GM18499 (cell line): ENCODE measurements at regions not wholly inside any gene's neighbourhood (a gene's known extent, or its start where the extent isn't known, plus 50 kb on each side); places are given as distances from the start of the nearest gene placed in this dataset.

Source experiments
- ATAC-seq: cut with Tn5 transposase; IDR thresholded peaks from one replicate; pipeline ENCODE4 v1.9.1; 2021; ENCODE audit warnings: moderate number of reproducible peaks; ENCODE audit not compliant: insufficient read depth, unreplicated experiment

DNA sequence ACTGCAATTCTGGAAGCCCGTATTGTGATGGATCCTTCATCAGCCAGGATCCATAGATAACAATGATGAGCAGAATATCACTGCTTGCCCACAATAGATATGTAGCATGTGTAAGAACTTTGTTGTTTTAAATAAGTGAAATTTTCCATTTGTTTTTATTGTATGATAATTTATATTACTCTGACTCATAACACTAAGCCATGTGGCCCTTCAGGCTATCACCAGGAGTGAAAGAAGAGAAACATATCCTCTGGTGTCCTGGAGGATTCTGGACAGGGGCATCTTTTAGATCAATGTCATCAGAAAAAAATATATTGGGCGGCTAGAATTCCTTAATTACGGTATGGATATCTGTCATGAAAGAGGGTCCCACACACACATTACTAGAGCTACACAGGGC is 167.5 kb downstream of the SLC6A15 start:
- ATAC-seq, result no peak

DNA sequence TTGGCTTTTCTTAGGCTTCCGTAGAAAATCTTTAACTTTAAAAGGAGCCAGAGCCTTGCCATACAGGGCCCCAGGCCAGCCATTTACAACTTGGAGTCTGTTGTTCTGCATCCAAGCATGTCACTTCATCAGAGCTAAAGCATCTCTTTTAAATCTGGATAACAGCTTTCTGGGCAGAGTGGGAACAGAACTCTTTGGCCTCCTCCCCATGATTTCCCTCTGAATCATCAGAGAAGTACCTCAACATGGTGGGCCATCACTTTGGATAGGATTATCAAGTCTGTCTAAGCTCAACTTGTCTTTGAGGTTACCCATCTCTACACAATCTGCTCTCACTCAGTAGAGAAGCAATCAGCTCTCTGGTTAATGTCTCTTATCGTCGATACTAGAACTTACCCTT is 170.9 kb downstream of the SLC6A15 start:
- no peak for ATAC-seq

DNA sequence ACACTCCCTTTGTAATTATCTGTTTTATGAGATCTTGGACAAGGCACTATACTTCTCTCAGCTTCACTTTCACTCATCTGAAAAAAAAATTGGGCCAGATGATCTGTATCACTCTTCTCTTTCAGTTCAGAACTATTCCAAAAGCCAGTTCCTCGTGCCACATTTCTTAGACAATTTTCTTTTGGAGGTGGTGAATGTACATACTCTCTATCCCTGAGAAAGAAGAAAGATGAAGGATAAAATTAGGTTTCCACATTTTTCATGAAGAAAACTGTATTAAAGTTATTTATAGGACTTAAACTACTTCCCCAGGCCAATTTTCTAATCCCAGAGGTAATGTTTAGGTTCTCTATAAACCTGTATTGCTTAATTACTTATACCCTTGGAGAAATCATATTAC is 171.6 kb downstream of the SLC6A15 start:
- ATAC-seq, result no peak

DNA sequence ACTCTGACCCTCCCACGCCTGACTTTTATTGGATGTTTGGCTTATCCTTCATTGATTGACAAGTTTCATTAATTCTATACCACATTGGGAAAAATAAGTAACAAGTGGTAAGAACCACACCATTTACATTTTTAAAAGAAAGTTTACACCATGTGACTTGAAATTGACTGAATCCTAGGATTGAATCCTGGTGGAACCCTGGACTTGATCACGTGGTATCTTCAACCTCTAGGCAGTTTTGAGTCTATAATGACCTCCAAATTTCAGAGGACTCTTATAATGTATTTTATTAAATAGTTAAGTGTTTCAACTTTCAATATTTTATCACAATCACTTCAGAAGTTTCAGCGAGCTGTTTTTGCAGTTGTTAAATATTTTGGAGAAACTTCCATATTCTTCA is 172.0 kb downstream of the SLC6A15 start:
- no peak for ATAC-seq

DNA sequence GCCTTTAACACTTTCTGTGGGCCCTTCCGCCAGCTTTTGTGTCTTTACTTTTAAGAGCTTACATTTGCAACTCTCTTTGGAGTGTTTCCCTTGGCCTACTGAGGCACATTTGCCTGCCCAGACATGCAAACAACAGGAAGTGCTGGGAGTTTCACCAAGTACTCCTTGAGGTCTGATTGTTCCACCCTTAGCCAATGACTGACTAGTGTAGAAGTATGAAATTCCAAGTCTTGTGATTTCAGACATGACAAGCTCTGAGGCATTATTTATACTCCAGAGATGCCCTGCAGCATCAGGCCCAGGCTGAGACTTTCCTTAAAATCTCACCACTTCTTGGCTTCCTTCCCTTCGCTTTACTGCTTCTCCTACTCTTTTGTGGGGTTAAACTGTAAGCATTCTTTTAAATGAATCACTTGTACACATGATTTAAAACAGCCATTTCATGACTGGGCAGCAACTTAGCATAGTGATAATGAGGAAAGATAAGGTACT is 174.1 kb downstream of the SLC6A15 start:
- ATAC-seq, result no peak

DNA sequence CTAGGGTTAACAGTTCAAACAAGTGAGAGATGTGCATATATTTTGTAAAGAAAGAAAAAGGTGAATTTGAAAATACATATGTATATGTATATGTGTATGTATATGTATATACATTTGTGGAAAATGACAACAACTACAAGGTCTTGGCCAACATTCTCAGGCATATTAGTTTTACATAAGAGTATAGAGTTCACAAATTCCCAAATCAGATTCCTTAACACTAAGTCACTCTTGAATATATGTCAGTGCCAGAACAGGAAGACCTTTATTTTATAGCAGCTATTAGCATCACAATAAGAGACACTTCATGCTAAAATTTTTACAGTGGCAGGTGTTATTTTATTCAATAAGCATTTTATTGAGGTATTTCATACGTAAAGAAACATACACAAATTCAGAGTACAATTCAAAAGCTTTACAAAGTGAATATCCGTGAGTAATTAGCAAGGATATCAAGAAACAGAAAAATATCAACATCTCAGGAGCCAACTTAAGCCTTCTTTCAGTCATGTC is 179.7 kb downstream of the SLC6A15 start:
- no peak for ATAC-seq

DNA sequence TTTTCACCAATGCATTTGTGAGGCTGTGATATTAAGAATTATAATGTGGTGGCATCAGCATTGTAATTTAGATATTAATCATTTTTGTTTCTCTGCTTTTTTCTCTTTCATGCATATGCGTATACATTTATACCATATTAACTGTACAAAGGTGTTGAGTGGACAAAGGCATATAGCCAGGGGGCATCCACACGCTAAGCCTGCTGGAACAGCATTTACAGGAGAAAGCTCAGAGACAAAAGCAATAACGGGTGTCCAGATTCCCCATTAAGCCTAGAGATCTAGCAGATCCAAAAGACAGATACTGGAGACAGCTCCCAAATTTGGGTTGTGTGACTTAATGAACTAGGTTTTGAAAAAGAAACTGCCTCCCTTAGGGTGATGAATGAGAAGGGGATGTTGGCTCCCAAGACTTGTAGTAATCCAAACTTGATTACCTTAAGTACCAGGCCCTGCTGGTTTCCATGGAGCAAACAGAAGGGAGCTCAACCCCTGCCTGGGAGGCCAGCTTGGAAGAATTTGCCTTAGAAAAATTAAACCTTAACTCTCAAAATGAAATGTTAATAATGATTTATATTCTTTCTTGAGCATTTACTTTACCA is 181.9 kb downstream of the SLC6A15 start:
- ATAC-seq, result no peak

DNA sequence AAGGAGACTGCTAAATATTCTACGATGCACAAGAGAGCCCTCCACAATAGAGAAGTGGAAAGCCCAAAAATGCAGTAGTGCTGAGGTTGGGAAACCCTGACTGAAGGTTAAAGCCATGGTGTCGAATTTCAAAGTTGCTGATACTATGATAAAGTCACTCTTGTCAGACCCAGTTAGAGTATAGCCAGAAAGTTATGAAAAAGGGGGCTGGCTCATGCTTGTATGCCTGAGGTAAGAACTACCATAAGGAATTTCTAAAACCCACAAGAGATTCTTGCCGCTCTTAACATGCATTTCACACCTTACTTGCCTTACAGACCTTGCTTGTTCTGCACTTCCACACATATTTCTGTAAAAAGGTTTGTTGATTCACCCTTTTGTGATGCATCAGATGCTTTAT is 184.6 kb downstream of the SLC6A15 start:
- no peak for ATAC-seq

DNA sequence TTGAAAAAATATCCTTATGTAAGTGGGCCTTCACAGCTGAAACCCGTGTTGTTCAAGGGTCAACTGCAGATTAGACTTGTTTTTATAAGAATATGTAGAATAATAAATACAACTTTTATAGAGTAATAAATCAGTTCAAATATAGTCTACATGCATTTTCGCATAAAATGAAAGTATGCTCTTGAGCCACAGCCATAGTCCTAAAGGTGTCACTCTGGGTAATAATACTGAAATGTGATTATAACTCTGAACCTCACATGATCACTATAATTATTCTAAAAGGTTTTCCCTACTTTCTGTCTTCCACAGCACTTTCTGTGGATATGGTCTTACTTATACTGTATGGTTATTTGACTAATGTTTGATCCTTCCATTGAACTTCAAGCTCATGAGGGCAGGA is 185.8 kb downstream of the SLC6A15 start:
- ATAC-seq, result no peak

DNA sequence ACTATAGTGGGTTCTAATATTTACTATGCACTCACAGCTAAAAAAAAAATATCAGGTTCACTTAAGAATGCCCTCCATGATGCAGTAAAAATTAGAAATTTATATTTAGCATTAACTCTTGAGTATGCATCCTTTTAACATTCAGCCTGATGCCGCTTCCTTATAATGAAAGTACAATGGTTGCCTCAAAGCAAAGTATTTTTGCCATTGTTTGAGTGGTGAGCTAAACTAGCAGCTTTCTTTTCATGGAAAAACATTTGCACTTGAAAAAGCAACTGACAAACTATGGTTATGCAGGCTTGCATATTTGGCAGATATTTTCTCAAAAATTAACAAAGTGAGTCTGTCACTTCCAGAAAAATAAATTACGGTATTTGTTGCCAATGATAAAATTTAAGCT is 188.6 kb downstream of the SLC6A15 start:
- no peak for ATAC-seq

DNA sequence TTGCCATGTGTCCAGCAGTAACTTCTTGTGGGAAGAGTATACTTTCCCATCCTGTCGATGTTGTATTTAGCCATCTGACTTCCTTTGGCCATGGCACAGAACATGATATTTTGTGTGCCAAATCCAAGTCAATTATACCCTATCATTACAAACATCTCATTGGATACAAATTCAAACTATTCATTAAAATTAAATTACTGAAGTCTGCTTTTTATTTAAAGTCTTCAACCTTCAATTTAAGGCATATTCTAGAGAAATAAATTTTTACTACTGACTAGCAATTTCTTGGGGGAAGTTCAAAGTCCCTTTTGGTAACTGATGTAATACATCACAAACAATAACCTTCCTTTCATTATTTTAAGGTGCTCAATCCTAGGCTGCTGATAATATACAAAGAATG is 192.6 kb downstream of the SLC6A15 start:
- no peak for ATAC-seq

DNA sequence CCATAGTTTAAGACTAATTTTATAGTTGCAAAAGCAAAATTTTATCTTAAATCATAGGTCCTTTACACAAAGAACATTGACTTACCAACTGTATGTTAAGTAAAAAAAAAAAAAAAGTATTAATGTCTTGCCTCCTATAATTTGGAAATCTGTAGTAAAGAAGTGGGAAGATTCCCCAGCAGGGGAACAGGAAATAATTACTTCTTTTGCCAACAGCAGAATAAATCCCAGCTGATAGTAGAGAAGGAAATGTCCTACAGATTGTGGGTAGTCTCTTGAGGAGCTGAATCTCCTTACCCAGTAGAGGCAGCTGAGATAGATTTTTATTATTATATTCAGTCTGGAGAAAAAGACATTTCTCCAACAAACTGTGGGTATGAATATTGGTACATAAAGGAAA is 193.7 kb downstream of the SLC6A15 start:
- ATAC-seq, result no peak

DNA sequence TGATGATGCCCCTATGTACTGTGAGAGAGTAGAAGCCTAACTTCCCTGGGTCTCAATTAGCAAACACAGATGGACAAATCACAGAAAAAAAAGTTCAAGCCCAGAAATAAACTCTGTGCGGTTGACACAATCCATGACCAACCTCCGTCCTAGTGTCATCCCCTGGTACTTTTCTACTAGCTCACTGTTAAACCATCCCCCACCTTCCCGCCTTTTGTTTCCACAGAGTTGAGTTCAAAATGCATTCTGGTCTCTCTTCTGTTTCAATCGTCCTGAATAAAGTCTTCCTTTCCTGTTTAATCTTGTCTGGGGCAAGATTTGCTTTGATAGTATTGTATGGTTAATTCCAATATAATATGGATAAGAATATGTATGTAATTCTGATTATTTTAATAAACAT is 199.9 kb downstream of the SLC6A15 start:
- ATAC-seq, result no peak

DNA sequence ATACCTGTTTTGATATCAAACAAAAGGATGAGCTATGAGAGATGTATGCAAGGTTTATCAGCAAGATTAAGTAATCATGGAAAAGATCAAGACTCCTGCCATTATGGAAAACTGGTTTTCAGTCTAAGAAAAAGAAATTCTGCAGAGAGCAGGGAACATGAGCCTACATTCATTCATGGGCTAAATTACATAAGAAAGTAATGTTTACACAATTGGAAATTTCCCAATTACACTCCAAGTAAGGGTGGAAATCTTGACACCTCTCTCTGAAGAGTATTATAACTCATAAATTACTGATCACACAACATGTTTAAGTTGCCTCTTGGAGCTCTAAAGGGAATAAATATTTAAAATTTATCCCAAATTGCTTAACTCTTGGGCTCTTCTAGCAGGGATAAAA is 206.2 kb downstream of the SLC6A15 start:
- no peak for ATAC-seq

DNA sequence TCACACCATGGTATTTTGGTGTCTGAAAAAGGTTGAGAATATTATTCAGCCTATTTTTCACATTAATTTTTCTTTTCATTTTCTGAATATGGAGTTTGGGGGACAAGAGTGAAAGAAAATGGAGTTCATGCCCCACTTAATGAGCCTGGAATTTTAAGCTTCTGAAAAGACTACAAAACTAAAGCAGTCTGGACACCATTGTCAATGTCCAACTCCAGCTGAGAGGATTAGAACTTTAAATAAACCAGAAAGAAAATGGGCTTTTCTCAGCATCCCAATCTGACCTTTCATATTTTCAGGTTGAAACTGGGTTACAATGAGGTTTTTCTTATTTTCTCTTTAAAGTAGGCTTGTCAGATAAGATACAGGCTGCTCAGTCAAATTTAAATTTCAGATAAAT is 207.7 kb downstream of the SLC6A15 start:
- no peak for ATAC-seq

DNA sequence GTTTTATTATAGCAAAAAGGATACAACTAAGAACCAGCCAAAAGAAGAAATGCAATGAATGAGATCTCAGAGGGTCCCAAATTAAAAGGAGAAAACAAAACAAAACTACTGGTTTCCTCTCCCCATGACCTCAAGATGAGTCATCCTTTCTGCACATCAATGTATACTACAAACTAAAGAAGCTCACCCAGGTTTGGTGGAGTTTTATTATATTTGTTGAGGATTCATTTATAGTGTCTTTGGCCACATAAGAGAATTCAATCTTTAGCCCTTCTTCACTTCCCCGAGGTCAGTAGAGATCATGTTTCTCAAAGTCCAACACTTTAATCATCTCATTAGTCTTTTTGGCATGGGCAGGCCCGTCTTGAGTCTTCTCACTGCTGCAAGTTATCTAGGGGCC is 210.6 kb downstream of the SLC6A15 start:
- no peak for ATAC-seq

DNA sequence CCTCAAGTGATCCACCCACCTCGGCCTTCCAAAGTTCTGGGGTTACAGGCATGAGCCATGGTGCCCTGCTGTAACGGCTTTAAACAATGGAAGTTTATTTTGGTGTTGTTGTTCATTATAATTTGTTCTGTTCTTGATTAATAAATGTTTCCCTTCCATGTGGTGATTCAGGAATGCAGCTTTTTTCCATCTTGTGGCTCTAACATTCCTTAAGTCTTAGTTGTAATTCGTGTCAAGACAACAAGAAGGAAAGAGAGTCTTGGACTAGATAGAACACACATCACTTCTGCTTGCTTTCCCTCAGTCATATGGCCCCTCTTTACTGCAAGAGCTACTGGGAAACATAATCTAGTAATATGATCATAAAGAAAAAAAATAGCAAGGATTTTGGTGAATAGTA is 211.6 kb downstream of the SLC6A15 start:
- ATAC-seq, result no peak

DNA sequence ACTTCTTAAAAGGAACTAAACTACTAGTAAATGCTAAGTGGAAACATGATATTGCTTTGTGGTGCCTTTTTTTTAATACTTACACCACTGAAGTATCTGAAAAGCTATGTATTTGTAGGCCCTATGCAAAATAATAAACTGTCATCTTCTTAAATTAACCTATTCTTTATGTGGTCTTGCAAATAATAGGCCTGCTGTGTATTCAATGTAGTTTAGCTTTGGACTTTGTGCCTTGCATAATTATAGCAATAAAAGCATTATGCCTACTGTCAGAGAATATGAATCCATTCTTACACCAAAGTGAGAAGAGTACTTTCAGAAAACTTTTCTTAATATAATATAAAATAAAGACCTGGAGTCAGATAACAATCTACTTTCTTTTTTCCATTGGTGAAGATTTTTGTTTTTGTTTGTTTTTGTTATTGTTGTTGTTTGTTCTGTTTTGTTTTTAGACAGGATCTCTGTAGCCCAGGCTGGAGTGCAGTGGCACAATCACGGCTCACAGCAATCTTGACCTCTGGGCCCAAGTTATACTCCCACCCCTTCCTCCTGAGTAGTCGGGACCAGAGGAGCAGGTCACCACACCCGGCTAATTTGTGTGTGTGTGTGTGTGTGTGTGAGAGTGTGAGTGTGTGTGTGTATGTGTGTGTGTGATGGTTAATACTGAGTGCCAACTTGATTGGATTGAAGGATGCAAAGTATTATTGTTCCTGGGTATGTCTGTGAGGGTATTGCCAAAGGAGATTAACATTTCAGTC is 213.8 kb downstream of the SLC6A15 start:
- ATAC-seq, result no peak

DNA sequence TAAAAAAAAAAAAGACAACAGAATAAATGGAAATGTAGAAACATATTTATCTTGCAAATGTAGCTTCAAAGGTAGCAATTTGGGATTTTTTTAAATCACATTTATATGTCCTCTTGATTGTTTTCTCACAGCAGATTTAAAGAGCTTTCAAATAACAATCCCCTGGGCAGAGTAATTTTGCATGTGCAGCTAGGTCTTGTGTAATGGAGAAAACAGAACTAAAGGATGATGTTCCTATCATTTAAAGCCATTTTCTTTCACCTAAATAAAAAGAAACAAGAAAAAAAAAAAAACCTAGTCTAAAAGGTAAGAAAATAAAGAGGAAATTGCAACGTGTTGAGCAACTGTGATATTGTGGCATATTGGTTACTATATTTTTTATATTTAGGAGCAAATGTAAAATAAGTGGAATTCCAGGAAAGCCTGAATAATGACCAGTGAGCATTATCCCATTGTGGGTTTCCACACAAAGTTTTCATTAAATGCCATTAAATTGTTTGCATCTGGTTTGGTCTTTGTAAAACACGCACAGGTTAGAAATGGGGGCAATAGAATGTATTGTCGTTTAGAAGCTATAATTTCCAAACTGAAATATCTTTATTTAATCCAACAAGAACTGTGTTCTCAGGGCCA is 215.6 kb downstream of the SLC6A15 start:
- no peak for ATAC-seq

DNA sequence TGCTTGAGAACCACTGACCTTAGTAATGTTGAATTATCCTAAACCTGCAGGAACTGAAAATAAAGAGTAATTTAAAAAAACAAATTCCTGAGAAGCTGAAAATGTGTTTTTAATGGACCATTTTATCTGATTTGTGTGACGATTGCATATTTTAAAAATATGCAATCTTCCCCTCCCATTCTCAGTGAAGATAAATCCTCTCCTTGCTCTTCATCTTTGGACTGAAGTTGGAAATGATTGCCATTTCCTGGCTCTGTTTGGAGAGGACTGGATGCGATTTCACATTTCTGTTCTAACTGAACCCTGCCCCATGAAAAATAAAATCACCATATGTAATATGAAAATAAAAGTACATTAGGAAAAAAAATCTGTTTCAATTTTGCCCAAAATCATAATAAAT is 216.3 kb downstream of the SLC6A15 start:
- no peak for ATAC-seq

DNA sequence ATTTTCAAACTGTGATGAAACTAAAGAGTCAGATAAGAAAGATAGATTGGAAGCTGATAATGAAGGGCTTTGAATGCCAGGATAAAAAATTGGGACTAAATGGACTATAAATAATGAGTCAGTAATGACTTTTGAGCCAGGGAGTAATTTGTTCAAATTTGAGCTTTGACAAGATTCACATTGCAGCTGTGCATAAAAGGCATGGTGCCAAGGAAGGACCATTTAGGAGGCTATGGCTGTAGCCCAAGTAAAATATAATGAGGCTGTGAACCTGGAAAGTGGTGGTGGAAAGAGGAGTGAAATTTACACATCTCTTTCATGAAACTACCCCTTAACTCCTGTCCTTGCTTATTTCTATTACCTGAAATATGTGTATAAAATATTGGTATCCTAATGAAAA is 218.5 kb downstream of the SLC6A15 start:
- no peak for ATAC-seq
